ENCODE measurements at regions not wholly inside any gene's neighbourhood (a gene's known extent, or its start where the extent isn't known, plus 50 kb on each side); places are given as distances from the start of the nearest gene placed in this dataset.
A peak's percentile ranks its signal among the peaks of the same experiment; 100 is the strongest.

- no peak for ATAC-seq
- TF ChIP-seq TCF4 (CRISPR knock-in tag; IDR thresholded peaks at IDR 0.05; ENCODE audit: borderline replicate concordance) (no peak), TOX (CRISPR knock-in tag; IDR thresholded peaks at IDR 0.05; ENCODE audit: borderline replicate concordance) (no peak), ARNTL (CRISPR knock-in tag; IDR thresholded peaks at IDR 0.05; ENCODE audit: borderline replicate concordance, low read depth) (no peak), ZNF565 (CRISPR knock-in tag; conservative IDR thresholded peaks at IDR 0.05; ENCODE audit: low read depth) (no peak), PPARA (CRISPR knock-in tag; IDR thresholded peaks at IDR 0.05; ENCODE audit: borderline replicate concordance) (no peak), OSR1 (CRISPR knock-in tag; IDR thresholded peaks at IDR 0.05) (no peak), PATZ1 (CRISPR knock-in tag; IDR thresholded peaks at IDR 0.05; ENCODE audit: borderline replicate concordance) (no peak), CREB5 (CRISPR knock-in tag; IDR thresholded peaks at IDR 0.05; ENCODE audit: low read depth) (no peak), RARB (CRISPR knock-in tag; IDR thresholded peaks at IDR 0.05) (no peak), ISL1 (CRISPR knock-in tag; IDR thresholded peaks at IDR 0.05) (no peak), CSRNP3 (CRISPR knock-in tag; IDR thresholded peaks at IDR 0.05) (no peak), ZNF8 (CRISPR knock-in tag; IDR thresholded peaks at IDR 0.05) (no peak), ZFP30 (CRISPR knock-in tag; IDR thresholded peaks at IDR 0.05) (no peak), BACH2 (CRISPR knock-in tag; IDR thresholded peaks at IDR 0.05; ENCODE audit: borderline replicate concordance) (no peak)
These were observed 365.9 kb downstream of the REEP3 start for GRCh38 chr10:63887023-63887589.

- no peak for ATAC-seq
- TF ChIP-seq PPARA (CRISPR knock-in tag; IDR thresholded peaks at IDR 0.05; ENCODE audit: borderline replicate concordance) = no peak
- no peak for TF ChIP-seq CSDC2 (CRISPR knock-in tag; IDR thresholded peaks at IDR 0.05)
- TF ChIP-seq ZFP3 (CRISPR knock-in tag; IDR thresholded peaks at IDR 0.05) = no peak
- no peak for TF ChIP-seq SNAI2 (CRISPR knock-in tag; IDR thresholded peaks at IDR 0.05)
- TF ChIP-seq OSR1 (CRISPR knock-in tag; IDR thresholded peaks at IDR 0.05) = no peak
- no peak for TF ChIP-seq TCF4 (CRISPR knock-in tag; IDR thresholded peaks at IDR 0.05; ENCODE audit: borderline replicate concordance)
- TF ChIP-seq ESRRG (CRISPR knock-in tag; IDR thresholded peaks at IDR 0.05) = no peak
- TF ChIP-seq ZNF70 (CRISPR knock-in tag; IDR thresholded peaks at IDR 0.05) = no peak
- no peak for TF ChIP-seq ZFP30 (CRISPR knock-in tag; IDR thresholded peaks at IDR 0.05)
These were observed 366.6 kb downstream of the REEP3 start for GRCh38 chr10:63887600-63888370.

- ATAC-seq = no peak
- TF ChIP-seq CREB5 (CRISPR knock-in tag; IDR thresholded peaks at IDR 0.05; ENCODE audit: low read depth) = no peak
- TF ChIP-seq ISL1 (CRISPR knock-in tag; IDR thresholded peaks at IDR 0.05) = peak; percentile 23; the same call in 1 of the 2 replicates
These were observed 368.6 kb downstream of the REEP3 start for GRCh38 chr10:63889803-63890202.

- TF ChIP-seq ISL1 (CRISPR knock-in tag; IDR thresholded peaks at IDR 0.05) (no peak), PPARA (CRISPR knock-in tag; IDR thresholded peaks at IDR 0.05; ENCODE audit: borderline replicate concordance) (no peak), ARNTL (CRISPR knock-in tag; IDR thresholded peaks at IDR 0.05; ENCODE audit: borderline replicate concordance, low read depth) (no peak), OSR1 (CRISPR knock-in tag; IDR thresholded peaks at IDR 0.05) (no peak), PATZ1 (CRISPR knock-in tag; IDR thresholded peaks at IDR 0.05; ENCODE audit: borderline replicate concordance) (no peak), GLIS3 (CRISPR knock-in tag; IDR thresholded peaks at IDR 0.05) (no peak)
- ATAC-seq = no peak
These were observed 375.8 kb downstream of the REEP3 start for GRCh38 chr10:63896992-63897391.
